Activated CD4-positive, alpha-beta T cell treated with anti-CD3 and anti-CD28 coated beads, Interleukin-2, amount 50 U/mL, for 4 hours (primary cell): ENCODE measurements at regions not wholly inside any gene's neighbourhood (a gene's known extent, or its start where the extent isn't known, plus 50 kb on each side); places are given as distances from the start of the nearest gene placed in this dataset.

Experiments used
- DNase-seq, 2 experiments: peaks; one replicate each; pipeline ENCODE4 v3.0.0-alpha.2; 2020

- DNase-seq = no peak
Measured at GRCh38 chr9:28661853-28662252, 1088.6 kb upstream of the C9orf72 start.

GRCh38 chr9:28662675-28663074 lies 1089.4 kb upstream of the C9orf72 start:
- no peak for DNase-seq

GRCh38 chr9:28668158-28668557 lies 1094.9 kb upstream of the C9orf72 start:
- DNase-seq = no peak

GRCh38 chr9:28671000-28671399 lies 1097.7 kb upstream of the C9orf72 start:
- no peak for DNase-seq

- DNase-seq = no peak
Measured at GRCh38 chr9:28678097-28678496, 1104.8 kb upstream of the C9orf72 start.

- no peak for DNase-seq
Measured at GRCh38 chr9:28688172-28688571, 1114.9 kb upstream of the C9orf72 start.

GRCh38 chr9:28692012-28692411 lies 1118.7 kb upstream of the C9orf72 start:
- no peak for DNase-seq

GRCh38 chr9:28696960-28697359 lies 1123.7 kb upstream of the C9orf72 start:
- no peak for DNase-seq

GRCh38 chr9:28699632-28700031 lies 1126.4 kb upstream of the C9orf72 start:
- no peak for DNase-seq

- no peak for DNase-seq
Measured at GRCh38 chr9:28707616-28708015, 1134.3 kb upstream of the C9orf72 start.

- DNase-seq = no peak
Measured at GRCh38 chr9:28714188-28714587, 1140.9 kb upstream of the C9orf72 start.

GRCh38 chr9:28718226-28718625 lies 1144.9 kb upstream of the C9orf72 start:
- no peak for DNase-seq

- no peak for DNase-seq
Measured at GRCh38 chr9:28720746-28721145, 1147.5 kb upstream of the C9orf72 start.

GRCh38 chr9:28730111-28730510 lies 1156.8 kb upstream of the C9orf72 start:
- no peak for DNase-seq

GRCh38 chr9:28735738-28736342 lies 1162.6 kb upstream of the C9orf72 start:
- DNase-seq = no peak

- DNase-seq = no peak
Measured at GRCh38 chr9:28741459-28741858, 1168.2 kb upstream of the C9orf72 start.

- no peak for DNase-seq
Measured at GRCh38 chr9:28747351-28747985, 1174.2 kb upstream of the C9orf72 start.

- no peak for DNase-seq
Measured at GRCh38 chr9:28750136-28750535, 1176.9 kb upstream of the C9orf72 start.

- no peak for DNase-seq
Measured at GRCh38 chr9:28758341-28758740, 1185.1 kb upstream of the C9orf72 start.

- DNase-seq = no peak
Measured at GRCh38 chr9:28758971-28759370, 1185.7 kb upstream of the C9orf72 start.

GRCh38 chr9:28762167-28762566 lies 1188.9 kb upstream of the C9orf72 start:
- no peak for DNase-seq

- no peak for DNase-seq
Measured at GRCh38 chr9:28764532-28764931, 1191.3 kb upstream of the C9orf72 start.

- DNase-seq = no peak
Measured at GRCh38 chr9:28770226-28770625, 1196.9 kb upstream of the C9orf72 start.

- DNase-seq = no peak
Measured at GRCh38 chr9:28770827-28771226, 1197.5 kb upstream of the C9orf72 start.
